PC-3 (cell line): ENCODE measurements at regions not wholly inside any gene's neighbourhood (a gene's known extent, or its start where the extent isn't known, plus 50 kb on each side); places are given as distances from the start of the nearest gene placed in this dataset.

Source experiments
- CTCF ChIP-seq: fragments of 300-600 bp; sonication (generic); conservative IDR thresholded peaks from 2 replicates; pipeline ENCODE4 v1.5.1; 2017; ENCODE audit warnings: antibody characterized with exemption, low read depth, mild to moderate bottlenecking, low read length
- EZH2 ChIP-seq: fragments of 300-600 bp; sonication (generic); IDR thresholded peaks from one replicate; pipeline ENCODE4 v1.6.1; 2017; ENCODE audit warnings: antibody characterized with exemption, mild to moderate bottlenecking, low read length; ENCODE audit not compliant: unreplicated experiment
- EZH2phosphoT487 ChIP-seq: fragments of 300-600 bp; sonication (generic); IDR thresholded peaks from 2 replicates; pipeline ENCODE4 v1.6.1; 2018; ENCODE audit warnings: mild to moderate bottlenecking, antibody characterized with exemption, low read length, borderline replicate concordance

- TF ChIP-seq CTCF: no peak
- TF ChIP-seq EZH2: no peak
- TF ChIP-seq EZH2phosphoT487: no peak
These were observed 126.5 kb downstream of the DLL1 start for GRCh38 chr6:170164271-170164900.
